ENCODE measurements at regions not wholly inside any gene's neighbourhood (a gene's known extent, or its start where the extent isn't known, plus 50 kb on each side); places are given as distances from the start of the nearest gene placed in this dataset.
A peak's percentile ranks its signal among the peaks of the same experiment; 100 is the strongest.
"Not testable (repeated sequence)": the region's sequence is repeated elsewhere in the genome, so short reads cannot be mapped to it uniquely, and the experiment has no call there.

- no peak for DNase-seq (ENCODE audit: low spot score)
These were observed 61.4 kb downstream of the NXNL2 start for GRCh38 chr9:88596376-88596775.

DNA sequence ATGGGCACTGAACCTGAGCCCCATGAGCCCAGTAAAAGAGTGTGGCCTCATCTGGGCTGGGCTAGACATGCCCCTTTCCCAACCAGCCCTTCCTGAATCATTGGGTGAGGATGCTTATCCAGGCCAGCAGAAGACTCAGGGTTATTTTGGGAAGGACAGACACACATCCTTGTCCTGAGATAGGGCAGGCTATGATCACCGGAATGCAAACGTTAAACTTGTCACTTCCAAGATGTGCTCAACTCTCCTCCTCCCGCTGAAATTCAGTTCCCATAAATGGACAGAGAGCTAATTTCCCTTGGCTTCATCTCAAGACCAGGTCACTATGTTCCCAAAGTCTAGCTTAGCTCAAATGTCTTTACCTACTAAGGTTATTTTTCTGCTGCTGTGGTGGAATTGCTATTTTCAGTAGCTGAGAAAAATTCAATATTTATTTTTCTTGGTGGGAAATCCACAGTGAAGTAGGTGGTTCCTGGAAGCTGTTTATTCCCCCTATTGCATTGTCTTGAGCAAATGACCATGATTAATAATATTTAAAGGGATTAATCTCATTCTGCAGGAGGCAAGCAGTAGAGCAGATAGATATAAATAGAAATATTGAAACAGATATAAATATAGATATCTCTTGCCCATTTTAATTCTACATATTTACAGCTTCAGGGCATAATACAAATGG lies 70.0 kb downstream of the NXNL2 start:
- no peak for DNase-seq (ENCODE audit: low spot score)

DNA sequence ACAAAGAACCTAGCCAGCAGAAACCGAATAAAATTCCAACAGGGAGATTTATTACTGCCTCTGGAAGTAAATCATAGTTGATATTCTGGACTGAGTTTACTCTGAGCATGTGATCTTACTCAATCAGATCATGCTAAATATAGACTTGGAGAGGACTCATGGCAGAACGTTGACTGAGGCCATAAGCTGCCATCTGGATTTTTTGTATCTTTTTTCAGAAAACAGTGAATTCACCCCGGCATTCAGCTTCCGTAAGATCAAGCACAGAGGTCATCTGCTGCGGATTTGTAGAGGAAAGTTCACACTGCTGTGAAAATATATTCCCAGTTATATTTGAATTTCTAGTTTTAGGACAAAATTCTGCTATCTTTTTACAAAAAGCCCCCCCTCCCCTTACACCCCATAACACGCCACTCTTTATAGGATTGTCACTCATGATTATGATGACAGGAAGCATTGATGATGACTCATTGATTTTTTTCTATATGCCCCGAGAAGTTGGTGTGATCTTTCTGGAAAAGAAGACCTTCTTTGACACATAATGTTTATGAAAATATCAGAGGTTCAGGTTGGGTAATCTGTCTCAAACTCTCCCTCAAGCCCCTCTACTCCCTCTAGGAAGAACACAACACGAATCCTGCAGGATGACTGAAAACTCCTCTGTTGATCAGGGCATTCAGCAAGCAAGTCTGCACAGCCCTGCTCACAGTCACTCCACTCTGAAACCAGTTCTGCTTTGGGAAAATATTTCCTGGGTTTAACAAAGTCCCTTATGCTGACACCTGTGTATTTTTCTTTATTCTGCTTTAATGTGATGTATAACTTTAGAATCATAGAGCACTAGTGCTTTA lies 70.8 kb downstream of the NXNL2 start:
- DNase-seq (ENCODE audit: low spot score), result no peak

- no peak for DNase-seq (ENCODE audit: low spot score)
These were observed 79.4 kb downstream of the NXNL2 start for GRCh38 chr9:88614359-88614758.

DNA sequence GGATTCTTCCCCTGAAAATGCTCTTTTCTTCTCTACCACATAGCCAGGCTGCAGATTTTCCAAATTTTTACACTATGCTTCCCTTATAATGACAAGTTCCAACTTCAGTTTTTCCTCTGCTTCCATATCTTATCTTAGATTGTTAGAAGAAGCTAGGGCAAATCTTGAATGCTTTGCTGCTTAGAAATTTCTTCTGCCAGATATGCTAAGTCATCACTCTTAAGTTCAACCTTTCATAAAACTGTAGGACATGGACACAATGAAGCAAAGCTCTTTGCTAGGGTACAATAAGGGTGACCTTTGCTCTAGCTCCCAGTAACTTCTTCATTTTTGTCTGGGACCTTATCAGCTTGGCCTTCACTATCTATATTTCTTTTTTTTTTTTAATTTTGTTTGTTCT lies 88.7 kb downstream of the NXNL2 start:
- DNase-seq (ENCODE audit: low spot score), result no peak

DNA sequence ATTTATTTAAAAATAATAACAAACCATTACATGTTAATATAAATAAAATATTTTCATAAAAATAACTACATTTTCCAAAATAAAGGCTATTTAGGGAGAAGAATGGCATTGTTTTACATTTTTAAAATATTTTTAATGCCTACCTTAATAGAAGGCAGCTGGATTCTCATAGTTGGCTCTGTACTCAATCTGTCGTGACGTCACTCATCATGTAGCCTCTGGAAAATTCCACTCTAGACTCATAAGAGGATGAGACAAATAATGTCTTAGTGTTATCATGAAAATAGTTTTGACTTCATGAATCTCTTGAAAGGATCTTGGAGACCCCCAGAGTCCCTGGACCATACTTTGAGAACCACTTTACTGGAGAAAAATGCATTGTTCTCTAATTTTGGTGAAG lies 93.1 kb downstream of the NXNL2 start:
- no peak for DNase-seq (ENCODE audit: low spot score)

DNA sequence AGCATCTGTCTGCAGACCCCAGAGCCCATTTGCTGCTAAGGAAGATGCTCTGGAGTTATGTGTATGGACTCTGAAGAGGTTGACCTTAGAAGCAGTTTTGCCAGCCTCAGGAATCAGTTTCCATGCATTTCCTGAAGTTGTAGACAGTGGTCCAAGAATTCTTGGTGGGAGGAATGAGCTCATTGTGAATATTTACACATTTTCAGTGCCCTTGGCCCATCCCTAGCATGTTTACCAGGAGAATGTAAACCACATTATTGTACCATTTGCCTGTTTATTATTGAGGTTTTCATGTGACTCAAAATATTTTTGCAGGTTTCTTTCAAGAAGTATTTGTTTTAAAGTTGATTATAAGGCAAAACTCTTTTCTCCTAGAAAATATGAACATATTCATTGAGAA lies 93.8 kb downstream of the NXNL2 start:
- DNase-seq (ENCODE audit: low spot score), result no peak

- not testable (repeated sequence) for DNase-seq (ENCODE audit: low spot score)
These were observed 95.6 kb downstream of the NXNL2 start for GRCh38 chr9:88630574-88630973.

GRCh38 chr9:88635151-88635550 lies 100.2 kb downstream of the NXNL2 start:
- DNase-seq (ENCODE audit: low spot score), result no peak

- DNase-seq (ENCODE audit: low spot score), result no peak
These were observed 106.7 kb downstream of the NXNL2 start for GRCh38 chr9:88641456-88642240.

DNA sequence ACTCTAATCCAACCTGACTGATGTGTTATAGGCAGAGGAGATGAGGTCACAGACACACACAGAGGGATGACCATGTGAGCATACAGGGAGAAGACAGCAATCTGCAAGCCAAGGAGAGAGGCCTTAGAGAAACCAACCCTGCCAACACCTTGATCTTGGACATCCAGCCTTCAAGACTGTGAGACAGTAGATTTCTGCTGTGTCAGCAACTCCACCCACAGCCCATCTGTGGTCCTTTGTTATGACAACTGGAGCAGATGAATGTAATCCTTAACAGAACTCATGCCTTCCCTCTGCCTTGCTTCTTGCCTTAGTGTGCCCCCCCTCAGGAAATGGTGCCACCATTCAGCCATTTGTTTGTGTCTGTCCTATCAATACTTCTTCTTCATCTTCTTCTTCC lies 107.4 kb downstream of the NXNL2 start:
- no peak for DNase-seq (ENCODE audit: low spot score)

DNA sequence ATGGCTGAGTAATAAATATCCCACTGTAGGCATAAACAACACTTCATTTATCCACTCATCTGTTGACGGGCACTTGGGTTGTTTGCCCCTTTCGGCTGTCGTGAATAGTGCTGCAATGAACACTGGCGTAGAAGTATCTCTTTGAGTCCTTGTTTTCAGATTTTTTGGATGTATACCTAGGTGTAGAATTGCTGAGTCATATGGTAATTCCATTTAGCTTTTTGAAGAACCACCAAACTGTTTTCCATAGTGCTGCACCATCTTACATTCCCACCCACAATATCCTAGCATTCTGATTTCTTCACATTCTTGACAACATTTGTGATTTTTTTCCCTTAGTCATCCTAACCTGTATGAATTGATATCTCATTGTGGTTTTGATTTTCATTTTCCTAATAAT lies 109.0 kb downstream of the NXNL2 start:
- no peak for DNase-seq (ENCODE audit: low spot score)

DNA sequence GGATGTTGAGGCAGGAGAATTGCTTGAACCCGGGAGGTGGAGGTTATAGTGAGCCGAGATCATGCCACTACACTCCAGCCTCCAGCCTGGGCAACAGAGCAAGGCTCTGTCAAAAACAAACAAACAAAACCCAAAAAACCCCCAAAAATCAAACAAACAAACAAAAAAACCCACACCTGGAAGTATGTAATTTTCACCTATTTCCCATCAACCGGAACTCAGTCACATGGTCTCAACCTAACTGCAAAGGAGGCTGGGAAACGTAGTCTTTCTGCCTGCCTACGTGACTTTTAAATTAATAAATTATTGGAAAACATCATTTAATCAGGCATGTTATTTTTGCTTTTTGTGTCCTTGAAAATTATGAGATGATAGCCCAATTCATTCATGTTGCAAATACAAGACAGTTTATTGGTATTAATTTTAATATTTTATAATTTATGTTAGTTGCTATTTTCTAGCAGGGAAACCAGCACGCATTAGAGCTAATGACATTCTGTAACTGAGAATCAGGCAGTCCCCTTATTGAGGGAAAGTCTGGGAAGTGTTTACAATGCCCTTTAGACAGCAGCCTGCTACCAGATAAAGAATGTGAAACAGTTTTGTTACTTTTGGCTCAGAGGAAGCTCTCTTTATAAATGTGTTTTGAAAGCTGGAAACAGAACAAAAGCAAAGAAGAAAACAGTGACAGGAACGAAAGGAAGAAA lies 110.3 kb downstream of the NXNL2 start:
- no peak for DNase-seq (ENCODE audit: low spot score)

GRCh38 chr9:88645879-88646199 lies 110.9 kb downstream of the NXNL2 start:
- DNase-seq (ENCODE audit: low spot score), result no peak

DNA sequence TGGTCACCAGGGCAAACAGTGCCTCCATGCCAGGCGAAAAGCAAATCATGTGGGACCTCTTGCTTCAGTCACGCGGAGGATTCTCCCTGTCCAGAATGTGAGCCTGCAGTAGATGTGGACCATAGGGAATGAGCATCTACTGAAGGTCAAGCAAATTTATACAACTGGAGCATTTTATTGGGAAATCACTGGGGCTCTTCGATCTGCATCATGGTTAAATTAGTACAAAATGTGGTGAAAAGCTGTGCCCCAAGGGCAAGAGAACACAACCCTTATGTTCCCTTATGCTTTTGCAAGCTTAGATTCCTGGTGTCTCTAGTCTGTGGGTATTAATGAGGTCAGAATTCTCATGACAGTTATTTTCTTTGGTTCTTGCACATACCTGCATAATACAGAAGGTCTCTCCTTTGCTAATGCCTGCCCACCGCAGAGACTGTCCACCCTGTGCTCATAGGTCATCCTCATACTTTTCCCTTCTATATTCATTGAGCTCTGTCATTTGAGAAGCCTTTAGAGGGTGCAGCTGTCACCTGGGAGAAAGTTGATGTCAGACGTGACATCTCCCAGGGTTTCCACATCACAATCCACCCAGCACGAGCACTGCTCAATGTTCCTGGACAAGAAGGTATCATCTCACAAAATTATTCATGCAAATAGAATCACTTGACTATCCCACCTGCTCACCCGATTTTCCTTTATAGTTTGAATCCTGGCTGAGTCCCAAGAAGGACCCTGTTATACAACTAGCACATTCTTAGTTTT lies 111.7 kb downstream of the NXNL2 start:
- no peak for DNase-seq (ENCODE audit: low spot score)

DNA sequence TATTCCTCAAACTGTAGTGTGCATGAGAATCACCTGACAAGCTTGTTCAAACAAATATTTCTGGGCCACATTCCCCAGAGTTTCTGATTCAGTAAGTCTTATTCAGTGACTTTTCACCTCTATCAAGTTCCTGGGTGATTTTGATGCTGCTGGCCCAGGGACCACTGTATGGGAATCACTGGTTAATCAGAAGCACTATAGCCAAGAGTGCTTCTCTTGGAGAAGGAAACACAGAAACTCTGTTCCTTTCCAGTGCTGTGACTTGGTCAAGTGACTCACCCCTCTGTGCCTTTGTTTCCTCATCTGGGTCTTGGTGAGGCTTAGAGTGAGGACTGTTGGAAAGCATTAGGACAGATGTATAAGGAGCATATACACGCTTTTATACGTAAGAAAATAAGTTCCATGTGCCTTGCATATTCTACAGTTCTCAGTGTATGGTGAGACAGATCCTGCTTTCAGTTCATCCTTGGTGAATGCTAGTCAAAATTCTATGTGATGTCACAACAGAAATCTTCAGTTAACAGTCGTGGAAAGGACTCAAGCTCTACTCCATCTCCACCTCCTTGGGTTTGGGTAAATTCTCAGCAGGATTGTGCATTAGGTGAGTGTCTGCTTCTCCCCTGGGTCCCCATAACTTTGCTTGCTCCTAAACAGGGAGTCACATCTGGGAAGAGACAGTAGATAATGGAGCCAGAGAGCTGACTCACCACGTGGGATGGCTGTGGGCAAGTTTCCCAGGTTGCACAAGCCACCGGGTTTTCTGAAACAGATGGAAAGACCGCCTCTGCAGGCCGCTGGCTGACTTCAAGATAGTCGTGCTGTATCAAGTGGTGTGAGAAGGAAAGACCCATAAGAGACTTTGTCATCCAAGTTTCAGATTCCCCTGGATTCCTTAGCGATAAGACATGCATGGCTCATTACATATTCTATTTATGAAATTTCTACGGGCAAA lies 117.0 kb downstream of the NXNL2 start:
- DNase-seq (ENCODE audit: low spot score), result peak; percentile 81

DNA sequence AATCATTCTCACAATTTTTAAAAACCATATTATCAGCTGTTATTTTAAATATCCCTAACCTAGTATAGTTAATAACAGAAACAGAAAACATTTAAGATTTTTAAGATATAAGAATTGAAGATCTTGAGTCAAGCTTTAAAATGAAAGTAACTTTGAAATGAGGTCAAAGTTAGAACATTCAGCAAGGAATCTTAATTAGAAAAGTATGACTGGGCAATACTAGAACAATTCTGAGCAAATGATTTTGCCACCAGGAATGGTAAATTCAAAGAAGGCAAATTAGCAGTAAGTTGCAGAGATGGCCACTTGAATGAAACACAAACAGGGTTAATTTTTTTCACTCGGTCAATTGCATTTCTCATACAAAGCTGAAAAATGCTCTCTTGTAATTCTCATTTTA lies 117.9 kb downstream of the NXNL2 start:
- DNase-seq (ENCODE audit: low spot score), result no peak

DNA sequence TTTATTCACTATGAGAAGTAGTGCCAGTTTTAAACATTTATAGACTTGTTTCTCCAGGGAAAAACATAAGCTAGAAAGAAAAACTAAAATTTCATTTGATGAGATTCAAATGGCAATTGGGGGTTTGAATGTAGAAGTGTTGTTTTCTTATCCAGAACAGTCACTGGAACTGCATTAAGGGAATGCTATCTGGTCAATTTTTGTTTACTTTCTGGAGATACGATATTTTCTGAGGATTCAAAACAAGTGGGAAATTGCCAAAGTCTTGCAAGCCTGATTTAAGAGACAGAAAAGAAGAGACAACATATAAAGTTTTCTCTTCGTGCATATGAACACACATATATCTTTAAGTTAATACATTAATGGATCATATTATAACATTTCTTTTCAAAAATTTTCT lies 118.4 kb downstream of the NXNL2 start:
- DNase-seq (ENCODE audit: low spot score), result no peak

GRCh38 chr9:88653911-88654310 lies 118.9 kb downstream of the NXNL2 start:
- no peak for DNase-seq (ENCODE audit: low spot score)

DNA sequence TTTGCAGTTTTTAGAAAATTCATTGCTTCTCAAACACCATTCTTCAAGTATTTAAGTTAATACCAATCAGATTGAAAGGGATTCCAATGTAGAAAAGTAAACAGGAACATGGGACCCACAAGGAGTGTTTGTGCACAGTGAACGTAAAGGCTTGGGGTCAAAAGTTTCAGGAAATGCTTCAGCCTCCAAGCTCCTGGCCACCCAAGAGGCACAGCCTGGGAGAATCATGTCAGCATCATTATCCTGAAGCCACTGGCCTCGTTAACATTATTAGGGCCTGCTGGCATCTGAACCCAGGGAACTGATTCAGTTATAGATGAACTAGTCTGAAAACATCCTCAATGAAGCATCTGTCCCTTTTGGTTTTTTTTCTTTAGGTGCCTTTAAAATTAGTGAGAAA lies 122.9 kb downstream of the NXNL2 start:
- no peak for DNase-seq (ENCODE audit: low spot score)
